ENCODE measurements at regions not wholly inside any gene's neighbourhood (a gene's known extent, or its start where the extent isn't known, plus 50 kb on each side); places are given as distances from the start of the nearest gene placed in this dataset.
"Not testable (repeated sequence)": the region's sequence is repeated elsewhere in the genome, so short reads cannot be mapped to it uniquely, and the experiment has no call there.

- DNase-seq (ENCODE audit: low read depth) = no peak
These were observed 215.7 kb downstream of the ANAPC1 start for GRCh38 chr2:111668274-111668616.

GRCh38 chr2:111668741-111669140 lies 215.3 kb downstream of the ANAPC1 start:
- no peak for DNase-seq (ENCODE audit: low read depth)

GRCh38 chr2:111669928-111670695 lies 213.9 kb downstream of the ANAPC1 start:
- no peak for DNase-seq (ENCODE audit: low read depth)

GRCh38 chr2:111670776-111671175 lies 213.2 kb downstream of the ANAPC1 start:
- DNase-seq (ENCODE audit: low read depth) = no peak

- no peak for DNase-seq (ENCODE audit: low read depth)
These were observed 212.4 kb downstream of the ANAPC1 start for GRCh38 chr2:111671426-111672150.

GRCh38 chr2:111672641-111673040 lies 211.4 kb downstream of the ANAPC1 start:
- DNase-seq (ENCODE audit: low read depth) = not testable (repeated sequence)

GRCh38 chr2:111673526-111673925 lies 210.5 kb downstream of the ANAPC1 start:
- no peak for DNase-seq (ENCODE audit: low read depth)

GRCh38 chr2:111675419-111676194 lies 208.4 kb downstream of the ANAPC1 start:
- no peak for DNase-seq (ENCODE audit: low read depth)

GRCh38 chr2:111676291-111676822 lies 207.6 kb downstream of the ANAPC1 start:
- no peak for DNase-seq (ENCODE audit: low read depth)

- DNase-seq (ENCODE audit: low read depth) = no peak
These were observed 205.8 kb downstream of the ANAPC1 start for GRCh38 chr2:111678161-111678560.

GRCh38 chr2:111678651-111679050 lies 205.3 kb downstream of the ANAPC1 start:
- DNase-seq (ENCODE audit: low read depth) = no peak

GRCh38 chr2:111679202-111679601 lies 204.8 kb downstream of the ANAPC1 start:
- DNase-seq (ENCODE audit: low read depth) = no peak

GRCh38 chr2:111684611-111685010 lies 199.4 kb downstream of the ANAPC1 start:
- DNase-seq (ENCODE audit: low read depth) = no peak

- DNase-seq (ENCODE audit: low read depth) = no peak
These were observed 198.7 kb downstream of the ANAPC1 start for GRCh38 chr2:111685342-111685741.

- no peak for DNase-seq (ENCODE audit: low read depth)
These were observed 197.0 kb downstream of the ANAPC1 start for GRCh38 chr2:111686994-111687393.

- no peak for DNase-seq (ENCODE audit: low read depth)
These were observed 196.1 kb downstream of the ANAPC1 start for GRCh38 chr2:111687911-111688310.

GRCh38 chr2:111688482-111688881 lies 195.5 kb downstream of the ANAPC1 start:
- no peak for DNase-seq (ENCODE audit: low read depth)

- no peak for DNase-seq (ENCODE audit: low read depth)
These were observed 194.8 kb downstream of the ANAPC1 start for GRCh38 chr2:111689174-111689573.

GRCh38 chr2:111689941-111690340 lies 194.1 kb downstream of the ANAPC1 start:
- DNase-seq (ENCODE audit: low read depth) = no peak

GRCh38 chr2:111691164-111691875 lies 192.7 kb downstream of the ANAPC1 start:
- DNase-seq (ENCODE audit: low read depth) = no peak

- no peak for DNase-seq (ENCODE audit: low read depth)
These were observed 191.7 kb downstream of the ANAPC1 start for GRCh38 chr2:111692311-111692710.

- DNase-seq (ENCODE audit: low read depth) = no peak
These were observed 189.3 kb downstream of the ANAPC1 start for GRCh38 chr2:111694700-111695101.

All from activated T-cell treated with anti-CD3 and anti-CD28 coated beads for 48 hours (primary cell).